ENCODE measurements at regions not wholly inside any gene's neighbourhood (a gene's known extent, or its start where the extent isn't known, plus 50 kb on each side); places are given as distances from the start of the nearest gene placed in this dataset.
"Not testable (repeated sequence)": the region's sequence is repeated elsewhere in the genome, so short reads cannot be mapped to it uniquely, and the experiment has no call there.

DNA sequence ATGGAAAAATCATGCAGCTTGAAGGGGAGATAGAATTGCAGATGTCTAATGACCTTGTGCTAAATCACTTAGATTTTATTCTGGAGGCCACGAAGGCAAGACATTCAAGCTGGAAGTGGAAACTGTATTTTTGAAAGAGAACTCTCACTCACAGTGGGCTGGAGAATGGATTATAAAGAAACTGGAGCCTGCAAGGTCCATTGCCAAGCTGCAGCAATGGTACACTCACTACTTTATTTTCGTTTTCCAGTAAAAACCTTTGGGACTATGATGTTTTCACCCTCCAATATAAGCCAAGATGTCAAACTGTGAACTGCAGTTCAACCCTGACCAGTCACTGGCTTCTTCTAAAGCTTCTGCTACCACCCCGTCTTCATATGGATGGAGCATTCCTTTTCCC is 62.0 kb downstream of the SKIDA1 start:
- DNase-seq (ENCODE audit: extremely low read depth in 1 of 2, low read depth in 1 of 2): no peak

DNA sequence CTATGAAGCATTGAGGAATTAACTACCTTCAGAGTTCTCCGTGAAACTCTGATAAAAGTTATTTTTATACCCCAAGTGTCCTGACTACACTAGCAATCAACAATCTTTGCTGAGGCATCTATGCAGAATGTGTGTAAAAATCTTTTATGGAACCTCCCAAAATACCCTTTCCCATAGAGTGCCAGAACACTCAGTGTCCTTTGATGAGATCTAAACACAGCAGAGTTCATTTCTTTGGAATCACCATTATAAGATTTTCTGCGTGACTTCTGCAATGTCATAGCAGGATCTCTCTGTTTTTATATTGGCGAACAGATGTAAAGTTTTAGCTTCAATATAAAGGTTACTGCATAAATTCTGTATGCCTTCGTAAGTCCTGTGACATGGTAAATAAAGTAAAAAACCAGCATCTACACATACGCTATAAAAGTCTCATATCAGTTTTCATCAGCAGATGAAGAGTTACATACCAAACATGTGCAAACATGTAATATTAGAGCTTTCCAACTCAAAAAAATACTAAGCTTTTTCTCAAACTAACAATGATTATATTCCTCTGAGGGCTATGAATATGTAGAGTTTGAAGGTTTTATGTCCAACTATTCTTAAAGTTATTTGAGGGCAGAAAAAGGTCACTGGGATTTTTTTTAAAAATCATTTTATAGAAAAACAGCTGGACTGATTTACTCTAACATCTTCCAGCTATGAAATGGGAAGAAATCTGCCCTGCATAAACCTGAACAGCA is 67.2 kb downstream of the SKIDA1 start:
- no peak for DNase-seq (ENCODE audit: extremely low read depth in 1 of 2, low read depth in 1 of 2)

DNA sequence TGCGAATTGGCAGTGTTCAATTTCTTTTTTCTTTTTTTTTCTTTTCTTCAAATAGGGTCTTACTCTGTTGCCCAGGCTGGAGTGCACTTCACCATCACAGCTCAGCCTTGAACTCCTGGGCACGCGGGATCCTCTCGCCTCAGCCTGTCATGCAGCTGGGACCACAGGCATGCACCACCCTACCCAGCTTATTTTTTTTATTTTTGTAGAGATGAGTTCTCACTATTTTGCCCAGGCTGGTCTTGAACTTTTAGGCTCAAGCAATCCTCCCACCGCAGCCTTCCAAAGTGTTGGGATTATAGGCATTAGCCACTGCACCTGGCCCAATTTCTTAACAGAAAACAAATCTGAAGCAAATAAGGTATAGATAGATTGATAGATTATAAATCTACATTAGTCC is 69.3 kb downstream of the SKIDA1 start:
- DNase-seq (ENCODE audit: extremely low read depth in 1 of 2, low read depth in 1 of 2): no peak

DNA sequence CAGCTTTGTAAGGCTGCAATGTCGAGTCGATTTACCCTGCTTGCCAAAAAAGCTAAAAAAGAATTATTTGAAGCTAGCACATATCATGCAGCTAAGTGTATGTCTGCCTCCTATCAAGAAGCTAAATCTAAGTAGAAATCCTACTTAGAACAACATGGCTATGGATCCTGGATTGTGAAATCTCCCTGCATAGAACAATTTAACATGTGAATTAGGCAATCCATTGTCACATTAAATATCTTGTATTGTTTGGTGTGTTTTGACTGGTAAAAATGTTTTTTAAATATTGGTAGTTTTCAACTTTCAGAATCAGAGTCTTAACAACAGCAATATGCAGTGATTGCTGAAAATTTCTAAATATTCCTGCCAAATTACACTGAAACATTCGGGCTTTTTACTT is 73.3 kb downstream of the SKIDA1 start:
- DNase-seq (ENCODE audit: extremely low read depth in 1 of 2, low read depth in 1 of 2): no peak

DNA sequence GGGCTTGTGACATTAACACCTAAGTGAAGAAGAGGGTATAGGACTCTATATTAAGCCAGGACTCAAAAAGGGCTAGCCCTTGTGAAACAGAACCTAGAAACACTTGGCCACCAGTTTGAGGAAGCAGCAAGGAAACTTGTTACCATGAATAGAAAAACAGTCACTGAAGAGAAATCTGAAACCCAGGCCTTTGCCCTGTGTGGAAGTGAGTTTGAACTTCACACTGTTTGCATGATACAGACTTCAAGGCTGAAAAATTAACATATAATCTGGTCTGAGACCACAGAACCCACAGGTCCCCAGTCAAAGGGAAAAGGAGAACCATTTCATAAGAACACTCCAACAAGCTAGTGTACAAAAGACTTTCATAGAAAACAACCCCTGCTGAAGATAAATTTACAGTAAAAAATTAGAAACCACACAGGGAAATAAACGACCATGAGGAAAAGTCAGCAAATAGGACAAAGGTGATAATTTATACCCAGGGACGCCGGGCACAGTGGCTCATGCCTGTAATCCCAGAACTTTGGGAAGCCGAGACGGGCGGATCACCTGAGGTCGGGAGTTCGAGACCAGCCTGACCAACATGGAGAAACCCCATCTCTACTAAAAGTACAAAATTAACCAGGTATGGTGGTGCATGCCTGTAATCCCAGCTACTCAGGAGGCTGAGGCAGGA is 76.1 kb downstream of the SKIDA1 start:
- DNase-seq (ENCODE audit: extremely low read depth in 1 of 2, low read depth in 1 of 2): no peak

DNA sequence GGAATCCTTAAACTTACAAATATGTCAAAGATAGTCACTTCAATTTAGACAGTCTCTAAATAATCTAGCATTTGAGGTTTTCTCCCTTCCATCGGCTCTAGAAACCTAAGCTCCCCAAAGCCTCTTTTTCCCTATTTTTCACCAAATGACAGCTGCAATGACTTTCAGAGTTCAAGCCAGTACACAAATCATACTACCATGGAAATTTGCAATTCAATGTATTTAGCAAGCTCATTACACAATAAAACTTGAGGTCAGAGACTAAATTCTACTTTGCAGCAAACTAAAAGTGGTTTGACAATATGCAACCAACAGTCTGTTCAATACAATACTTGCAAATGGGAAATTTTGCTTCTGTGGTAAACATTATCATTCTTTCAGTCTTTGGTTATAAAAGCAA is 80.3 kb downstream of the SKIDA1 start:
- no peak for DNase-seq (ENCODE audit: extremely low read depth in 1 of 2, low read depth in 1 of 2)

DNA sequence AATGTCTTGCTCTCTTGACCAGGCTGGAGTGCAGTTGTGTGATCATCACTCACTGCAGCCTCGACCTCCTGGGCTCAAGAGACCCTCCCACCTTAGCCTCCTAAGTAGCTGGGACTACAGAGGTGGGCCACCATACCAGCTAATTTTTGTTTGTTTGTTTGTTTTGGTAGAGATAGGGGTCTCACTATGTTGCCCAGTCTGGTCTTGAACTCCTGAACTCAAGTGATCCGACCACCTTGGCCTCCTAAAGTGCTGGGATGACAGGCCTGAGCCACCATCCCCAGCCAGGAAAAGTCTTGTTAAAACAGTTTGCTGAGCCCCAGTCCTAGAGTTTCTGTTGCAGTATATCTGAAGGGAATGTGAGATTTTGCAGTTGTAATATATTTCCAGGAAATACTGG is 83.9 kb downstream of the SKIDA1 start:
- no peak for DNase-seq (ENCODE audit: extremely low read depth in 1 of 2, low read depth in 1 of 2)

DNA sequence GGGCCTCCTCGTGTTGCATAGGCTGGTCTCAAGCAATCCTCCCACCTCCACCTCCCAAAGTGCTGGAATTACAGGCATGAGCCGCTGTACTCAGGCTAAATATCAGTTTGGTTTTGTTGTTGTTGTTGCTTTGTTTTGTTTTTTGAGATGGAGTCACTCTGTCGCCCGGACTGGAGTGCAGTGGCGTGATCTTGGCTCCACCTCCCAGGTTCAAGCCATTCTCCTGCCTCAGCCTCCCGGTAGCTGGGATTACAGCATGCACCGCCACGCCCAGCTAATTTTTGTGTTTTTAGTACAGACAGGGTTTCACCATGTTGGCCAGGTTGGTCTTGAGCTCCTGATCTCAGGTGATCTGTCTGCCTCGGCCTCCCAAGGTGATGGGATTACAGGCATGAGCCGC is 86.6 kb downstream of the SKIDA1 start:
- DNase-seq (ENCODE audit: extremely low read depth in 1 of 2, low read depth in 1 of 2): not testable (repeated sequence)

DNA sequence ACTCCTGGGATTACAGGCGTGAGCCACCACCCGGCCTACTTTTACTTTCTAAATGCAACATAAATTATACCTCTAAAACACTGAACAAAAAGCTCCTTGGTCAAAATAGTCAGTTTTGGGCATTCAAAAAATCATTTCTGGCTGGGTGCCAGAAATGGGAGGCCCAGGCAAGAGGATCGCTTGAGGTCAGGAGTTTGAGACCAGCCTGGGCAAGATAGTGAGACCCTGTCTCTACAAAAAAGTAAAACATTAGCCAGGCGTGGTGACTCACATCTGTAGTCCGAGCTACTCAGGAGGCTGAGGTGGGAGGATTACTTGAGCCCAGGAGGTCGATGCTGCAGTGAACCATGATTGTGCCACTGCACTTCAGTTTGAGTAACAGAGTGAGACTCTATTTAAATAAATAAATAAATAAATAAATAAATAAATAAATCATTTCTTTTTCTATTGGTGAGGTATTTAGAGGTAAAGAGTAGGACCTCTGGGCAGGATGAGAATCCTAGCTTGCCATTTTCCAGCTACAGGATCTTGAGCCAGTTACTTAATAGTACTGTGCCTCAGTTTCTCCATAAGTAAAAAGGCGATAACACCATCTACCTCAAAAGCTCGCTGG is 87.6 kb downstream of the SKIDA1 start:
- no peak for DNase-seq (ENCODE audit: extremely low read depth in 1 of 2, low read depth in 1 of 2)

DNA sequence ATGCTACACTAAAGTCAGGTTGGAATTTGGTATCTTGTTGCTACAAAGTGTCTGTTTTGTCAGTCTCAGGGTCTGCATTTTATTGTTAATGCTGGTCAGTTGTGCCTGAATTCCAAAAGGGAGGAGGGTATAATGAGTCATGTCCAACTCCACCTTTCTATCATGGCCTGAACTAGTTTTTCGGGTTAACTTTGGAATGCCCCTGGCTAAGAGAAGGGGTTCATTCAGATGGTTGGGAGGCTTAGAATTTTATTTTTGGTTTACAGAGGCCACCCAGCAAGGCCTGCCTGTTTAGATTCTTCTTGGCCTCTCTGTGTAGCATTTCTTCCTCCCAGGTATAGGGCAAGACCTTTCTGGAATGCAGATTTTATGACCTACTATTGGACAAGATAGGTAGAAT is 93.2 kb downstream of the SKIDA1 start:
- no peak for DNase-seq (ENCODE audit: extremely low read depth in 1 of 2, low read depth in 1 of 2)

DNA sequence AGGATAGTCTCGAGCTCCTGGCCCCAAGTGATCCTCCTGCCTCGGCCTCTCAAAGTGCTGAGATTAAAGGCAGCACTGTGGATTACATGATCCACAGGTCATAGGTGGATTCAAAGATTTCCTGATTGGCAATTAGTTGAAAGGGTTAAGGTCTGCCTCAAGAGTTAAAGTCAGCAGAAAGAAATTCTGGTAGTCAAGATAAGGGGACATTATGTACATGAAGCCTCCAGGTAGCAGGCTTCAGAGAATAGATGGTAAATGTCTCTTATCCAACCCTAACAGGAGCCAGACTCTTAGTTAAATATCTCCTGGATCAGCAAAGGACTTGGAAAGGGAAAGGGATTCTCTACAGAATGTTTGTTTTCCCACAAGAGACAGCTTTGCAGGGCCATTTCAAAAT is 93.7 kb downstream of the SKIDA1 start:
- DNase-seq (ENCODE audit: extremely low read depth in 1 of 2, low read depth in 1 of 2): no peak

DNA sequence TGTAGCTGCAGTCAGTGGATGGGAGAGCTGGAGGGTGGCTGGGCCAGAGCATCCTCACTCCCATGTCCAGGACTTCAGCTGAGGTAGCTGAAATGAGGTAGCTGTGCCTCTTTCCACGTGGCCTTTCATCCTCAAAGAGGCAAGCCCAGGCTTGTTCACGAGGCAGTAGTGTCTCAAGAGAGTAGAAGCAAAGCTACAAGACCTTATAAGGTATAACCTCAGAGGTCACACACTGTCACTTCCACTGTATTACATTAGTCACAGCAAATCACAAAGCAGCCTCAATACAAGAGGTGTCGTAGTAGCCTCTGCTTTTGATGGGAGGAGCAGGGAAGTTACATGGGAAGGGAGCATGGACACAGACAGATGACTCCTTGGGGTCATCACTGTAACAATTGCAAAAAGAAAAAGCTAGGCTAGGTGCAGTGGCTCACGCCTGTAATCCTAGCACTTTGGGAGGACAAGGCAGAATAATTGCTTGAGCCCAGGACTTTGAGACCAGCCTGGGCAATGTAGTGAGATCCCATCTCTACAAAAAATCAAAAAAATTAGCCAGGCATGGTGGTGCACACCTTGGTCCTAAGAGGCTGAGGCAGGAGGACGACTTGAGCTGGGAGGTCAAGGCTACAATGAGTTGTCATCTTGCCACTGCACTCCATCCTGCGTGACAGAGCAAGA is 97.5 kb downstream of the SKIDA1 start:
- no peak for DNase-seq (ENCODE audit: extremely low read depth in 1 of 2, low read depth in 1 of 2)

DNA sequence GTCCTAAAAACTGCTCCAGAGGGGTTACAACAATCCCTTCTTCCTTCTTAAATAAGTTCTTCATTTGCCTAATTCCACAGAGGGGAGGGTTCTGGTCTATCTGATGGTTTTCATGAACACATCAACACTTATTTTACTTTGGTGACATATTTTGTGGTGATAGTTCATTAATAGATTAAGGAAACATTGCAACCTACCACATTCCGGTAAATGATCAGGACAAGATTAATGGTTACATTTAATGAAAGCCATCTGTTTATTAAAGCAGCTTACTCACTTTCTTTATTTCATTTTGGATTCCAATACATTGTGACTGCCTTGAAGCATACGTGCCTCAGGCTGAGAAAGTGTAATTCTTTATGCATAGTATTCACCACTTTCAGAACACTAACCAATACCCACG is 101.0 kb downstream of the SKIDA1 start:
- no peak for DNase-seq (ENCODE audit: extremely low read depth in 1 of 2, low read depth in 1 of 2)

DNA sequence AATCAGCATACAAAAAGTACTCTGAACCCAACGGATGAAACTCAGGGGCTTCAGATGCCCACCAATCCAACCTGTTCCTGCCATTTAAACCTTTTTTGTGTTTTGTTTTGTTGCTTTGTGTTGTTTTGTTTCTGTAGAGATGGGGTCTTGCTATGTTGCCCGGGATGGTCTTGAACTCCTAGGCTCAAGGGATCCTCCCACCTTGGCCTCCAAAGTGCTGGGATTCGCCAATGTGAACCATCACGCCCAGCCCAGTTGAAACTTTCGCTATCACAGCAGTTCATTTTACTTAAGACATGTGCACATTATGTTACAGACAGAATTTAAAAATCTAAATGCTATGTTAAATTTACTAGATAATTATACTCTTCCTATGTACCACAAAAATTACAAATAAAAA is 101.6 kb downstream of the SKIDA1 start:
- no peak for DNase-seq (ENCODE audit: extremely low read depth in 1 of 2, low read depth in 1 of 2)

DNA sequence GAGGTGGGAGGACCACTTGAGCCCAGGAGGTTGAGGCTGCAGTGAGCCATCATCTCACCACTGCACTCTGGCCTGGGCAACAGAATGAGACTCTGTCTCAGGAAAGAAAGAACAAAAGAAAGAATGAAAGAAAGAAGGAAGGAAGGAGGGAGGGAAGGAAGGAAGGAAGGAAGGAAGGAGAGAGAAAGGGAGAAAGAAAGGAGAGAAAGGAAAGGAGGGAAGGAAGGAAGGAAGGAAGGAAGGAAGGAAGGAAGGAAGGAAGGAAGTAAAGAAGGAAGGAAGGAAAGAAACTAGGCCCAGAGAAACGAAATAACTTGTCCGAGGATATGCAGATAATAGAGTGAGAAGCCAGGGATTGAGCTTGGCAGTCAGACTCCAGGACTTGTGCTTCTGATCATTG is 102.1 kb downstream of the SKIDA1 start:
- DNase-seq (ENCODE audit: extremely low read depth in 1 of 2, low read depth in 1 of 2): no peak

DNA sequence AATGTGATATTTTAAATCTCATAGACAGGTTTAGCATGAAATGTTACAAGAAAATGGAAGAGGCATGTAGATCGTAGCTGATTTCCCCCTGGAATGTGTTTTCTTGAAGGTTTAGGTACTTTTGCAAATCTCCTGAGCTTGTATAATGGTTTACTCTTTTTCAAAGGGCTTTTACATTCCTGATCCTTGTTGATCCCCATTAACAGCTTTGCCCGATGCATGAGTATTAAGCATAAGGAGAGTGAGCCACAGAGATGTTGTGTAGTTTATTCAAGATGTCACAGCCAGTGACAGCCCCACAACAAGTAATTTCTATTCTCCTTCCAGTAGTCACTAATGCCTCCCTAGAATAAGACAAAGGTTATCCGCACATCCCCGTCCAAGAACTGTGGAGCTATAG is 103.7 kb downstream of the SKIDA1 start:
- DNase-seq (ENCODE audit: extremely low read depth in 1 of 2, low read depth in 1 of 2): no peak

DNA sequence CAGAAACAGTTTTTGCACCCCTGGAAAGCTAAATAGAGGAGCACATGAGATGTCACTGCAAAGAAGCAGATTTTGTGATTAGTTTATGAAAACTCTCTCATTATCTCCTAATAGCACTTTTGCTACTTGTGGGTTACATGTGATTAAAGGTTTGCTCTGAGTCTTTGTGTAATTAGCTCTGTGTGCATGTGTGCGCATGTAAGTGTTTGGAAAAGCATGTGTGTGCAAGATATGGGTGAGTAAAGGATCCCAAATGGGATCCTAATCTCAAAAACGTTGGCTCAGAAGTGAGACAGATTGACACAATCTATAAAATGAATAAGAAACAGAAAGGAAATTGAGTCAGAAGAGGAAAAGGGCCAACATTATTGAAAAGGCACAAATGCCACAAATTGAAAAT is 104.5 kb downstream of the SKIDA1 start:
- no peak for DNase-seq (ENCODE audit: extremely low read depth in 1 of 2, low read depth in 1 of 2)

DNA sequence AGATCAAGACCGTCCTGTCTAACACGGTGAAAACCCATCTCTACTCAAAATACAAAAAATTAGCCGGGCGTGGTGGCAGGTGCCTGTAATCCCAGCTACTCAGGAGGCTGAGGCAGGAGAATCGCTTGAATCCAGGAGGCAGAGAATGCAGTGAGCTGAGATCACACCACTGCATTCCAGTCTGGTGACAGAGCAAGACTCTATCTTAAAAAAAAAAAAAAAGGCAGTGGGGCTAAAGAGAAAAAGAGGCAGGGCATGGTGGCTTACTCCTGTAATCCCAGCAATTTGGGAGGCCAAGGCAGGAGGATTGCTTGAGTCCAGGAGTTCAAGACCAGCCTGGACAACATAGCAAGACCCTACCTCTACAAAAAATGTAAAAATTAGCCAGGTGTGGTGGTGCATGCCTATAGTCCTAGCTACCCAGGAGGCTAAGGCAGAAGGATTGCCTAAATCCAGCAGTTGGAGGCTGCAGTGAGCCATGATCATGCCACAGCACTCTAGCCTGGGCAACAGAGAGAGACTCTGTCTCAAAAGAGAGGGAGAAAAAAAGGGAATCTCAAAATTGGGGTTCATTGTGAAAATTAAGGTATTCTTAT is 106.4 kb downstream of the SKIDA1 start:
- not testable (repeated sequence) for DNase-seq (ENCODE audit: extremely low read depth in 1 of 2, low read depth in 1 of 2)

DNA sequence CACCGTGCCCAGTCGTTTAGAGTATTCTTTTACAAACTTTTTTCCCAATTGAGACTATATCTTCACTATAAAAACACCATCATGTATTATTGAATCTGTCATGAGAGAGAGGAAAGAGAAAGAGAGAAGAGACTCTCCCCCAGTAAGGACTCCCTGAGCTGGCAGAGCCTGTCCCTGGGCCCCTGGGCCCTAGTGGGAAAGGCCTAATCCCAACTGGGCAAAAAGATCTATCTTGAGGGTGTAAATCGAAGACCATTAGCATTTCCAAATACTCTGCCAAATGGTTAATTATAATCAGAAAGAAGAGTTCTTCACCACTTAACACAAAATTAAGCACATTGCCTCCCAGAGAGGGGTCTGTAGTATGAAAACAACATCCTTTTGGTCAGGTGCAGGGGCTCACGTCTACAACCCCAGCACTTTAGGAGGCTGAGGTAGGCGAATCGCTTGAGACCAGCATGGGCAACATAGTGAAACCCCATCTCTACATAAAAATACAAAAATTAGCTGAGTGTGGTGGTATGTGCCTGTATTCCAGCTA is 108.2 kb downstream of the SKIDA1 start:
- no peak for DNase-seq (ENCODE audit: extremely low read depth in 1 of 2, low read depth in 1 of 2)

DNA sequence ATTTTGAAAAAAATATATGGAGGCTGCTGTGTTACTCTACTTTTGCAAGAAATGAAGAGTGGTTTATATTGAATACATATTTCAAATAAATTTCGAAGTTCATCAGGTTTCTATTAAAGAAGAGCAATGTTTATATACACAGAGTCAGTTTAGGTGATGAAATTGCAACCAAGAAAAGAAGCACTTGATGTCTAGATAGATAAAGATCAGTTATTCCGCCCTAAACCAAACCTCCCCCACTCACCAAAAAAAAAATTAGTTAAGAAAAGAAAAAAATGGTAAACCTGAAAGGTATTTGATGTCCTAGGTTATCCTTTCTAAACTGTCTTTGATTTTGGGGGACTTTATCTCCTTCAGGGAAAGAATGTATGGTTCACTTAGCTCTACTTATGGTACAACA is 111.8 kb downstream of the SKIDA1 start:
- DNase-seq (ENCODE audit: extremely low read depth in 1 of 2, low read depth in 1 of 2): no peak

DNA sequence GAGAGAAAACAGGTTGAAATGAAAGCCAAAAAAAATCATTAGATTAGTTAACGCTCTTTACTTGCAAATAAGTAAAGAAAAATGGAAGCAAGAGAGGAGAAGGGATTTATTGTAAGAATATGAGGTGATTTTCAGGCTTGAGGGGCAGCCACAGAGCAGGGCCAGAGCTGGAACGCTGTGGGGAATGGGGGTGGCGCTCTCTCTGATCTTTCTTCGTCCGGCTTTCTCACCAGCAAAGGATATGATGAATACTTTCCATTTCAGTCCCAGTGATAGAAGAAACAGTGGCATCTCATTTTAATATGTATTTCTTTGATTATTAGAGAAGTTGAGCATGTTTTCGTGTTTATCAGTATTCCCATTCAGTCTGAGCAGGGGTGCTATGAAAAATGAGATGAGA is 112.2 kb downstream of the SKIDA1 start:
- DNase-seq (ENCODE audit: extremely low read depth in 1 of 2, low read depth in 1 of 2): no peak

Data from stimulated activated CD8-positive, alpha-beta memory T cell treated with anti-CD3 and anti-CD28 coated beads, Interleukin-7, amount 100 ng/mL, for 48 hours (primary cell).